GM18511 (cell line): ENCODE measurements at regions not wholly inside any gene's neighbourhood (a gene's known extent, or its start where the extent isn't known, plus 50 kb on each side); places are given as distances from the start of the nearest gene placed in this dataset.

Experiments used
- ATAC-seq: cut with Tn5 transposase; IDR thresholded peaks from one replicate; pipeline ENCODE4 v1.9.1; 2021; ENCODE audit warnings: mild to moderate bottlenecking, moderate library complexity; ENCODE audit not compliant: unreplicated experiment

DNA sequence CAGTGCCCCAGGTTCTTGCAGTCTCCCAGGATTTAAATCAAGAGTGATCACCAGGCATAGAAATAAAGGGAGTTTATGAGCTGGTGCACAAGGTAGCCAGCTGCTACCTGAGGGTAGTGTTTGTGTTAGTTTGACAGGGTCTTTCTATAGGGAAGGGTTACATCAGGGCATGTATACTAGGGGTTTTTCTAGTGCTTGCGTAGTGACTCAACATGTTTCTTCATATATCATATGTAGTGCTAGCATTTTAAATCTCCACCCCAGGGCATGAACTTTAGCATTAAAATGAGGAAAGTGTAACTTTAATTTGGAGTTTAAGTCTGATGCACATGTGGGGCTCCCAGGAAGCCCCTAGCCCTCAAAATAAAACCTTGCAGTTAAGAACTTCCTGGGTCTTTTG lies 86.5 kb upstream of the TNR start:
- ATAC-seq = no peak

DNA sequence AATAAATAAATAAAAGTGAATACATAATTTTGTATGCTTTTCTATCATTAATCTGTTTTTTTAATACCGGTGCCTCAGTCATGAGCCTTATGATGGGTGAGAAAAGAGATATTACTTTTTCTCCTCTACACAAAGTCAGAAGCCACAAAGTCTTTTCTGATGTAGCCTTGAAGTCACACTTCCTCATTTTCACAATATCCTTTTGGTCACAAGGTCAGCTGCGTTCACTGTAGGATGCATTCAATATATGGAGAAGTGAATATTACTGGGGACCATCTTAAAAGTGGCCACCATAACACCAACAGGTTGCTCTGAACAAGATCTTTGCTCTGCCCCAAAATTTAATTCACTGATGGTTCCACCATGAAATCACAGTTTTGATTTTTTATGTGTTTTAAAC lies 83.3 kb upstream of the TNR start:
- ATAC-seq = no peak

GRCh38 chr1:175824079-175824478 lies 80.7 kb upstream of the TNR start:
- ATAC-seq = no peak

DNA sequence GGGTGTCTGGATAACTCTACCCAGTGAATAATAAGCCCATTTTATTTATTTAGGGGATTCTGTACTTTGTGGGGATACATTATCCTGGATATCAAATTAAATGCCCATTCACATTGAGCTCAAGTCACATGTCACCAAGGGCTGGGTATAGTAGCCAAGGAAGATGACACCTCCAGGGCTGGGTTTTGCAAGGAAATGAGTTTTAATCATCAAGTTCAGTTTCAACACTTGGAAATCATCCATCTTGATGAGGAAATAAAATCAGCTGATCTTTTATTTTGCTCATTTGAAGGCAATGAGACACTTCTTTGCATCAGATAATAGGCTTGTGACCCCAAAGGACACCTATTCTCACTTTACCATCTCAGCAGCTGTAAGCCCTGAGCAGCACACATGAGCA lies 80.0 kb upstream of the TNR start:
- no peak for ATAC-seq

- no peak for ATAC-seq
Measured at GRCh38 chr1:175822580-175822979, 79.2 kb upstream of the TNR start.

GRCh38 chr1:175820456-175821025 lies 77.1 kb upstream of the TNR start:
- no peak for ATAC-seq

GRCh38 chr1:175818929-175819328 lies 75.5 kb upstream of the TNR start:
- no peak for ATAC-seq

DNA sequence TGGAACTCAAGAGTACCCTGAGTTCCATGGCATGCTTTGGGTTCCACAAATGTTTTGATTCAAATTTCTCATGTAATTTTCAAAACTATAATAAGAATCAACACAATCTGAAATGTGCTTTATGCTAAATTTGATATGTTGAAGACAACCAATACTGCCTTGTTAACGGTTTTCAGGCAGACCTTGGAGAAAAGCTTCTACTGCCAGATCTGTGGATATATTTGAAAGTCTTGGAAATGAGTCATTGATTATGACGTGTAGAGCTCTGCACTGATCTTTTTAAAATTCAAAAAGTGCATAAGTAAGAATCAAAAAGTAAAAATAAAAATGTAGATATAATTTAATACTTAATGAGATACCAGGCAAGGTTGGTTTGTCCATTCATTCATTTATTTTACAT lies 74.0 kb upstream of the TNR start:
- ATAC-seq = no peak

DNA sequence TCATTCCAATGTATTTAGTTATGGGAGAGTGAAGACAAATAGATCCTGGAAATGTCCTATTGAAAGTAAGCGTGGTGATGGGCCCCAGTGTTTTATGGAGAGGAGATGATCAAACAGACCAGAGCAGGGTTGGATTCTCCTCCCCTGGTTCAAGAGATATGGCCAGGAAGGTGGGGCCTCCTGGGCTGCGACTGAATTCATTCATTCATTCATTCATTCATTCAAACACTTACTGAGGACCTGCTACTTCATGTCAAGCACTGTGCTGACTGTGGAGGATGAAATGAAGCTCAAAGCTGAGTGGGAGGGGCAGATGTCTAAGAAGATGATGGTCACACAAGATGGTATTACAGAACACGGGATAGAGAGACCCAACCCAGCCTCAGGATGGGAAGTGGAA lies 71.5 kb upstream of the TNR start:
- ATAC-seq = no peak

GRCh38 chr1:175812936-175813335 lies 69.5 kb upstream of the TNR start:
- no peak for ATAC-seq

DNA sequence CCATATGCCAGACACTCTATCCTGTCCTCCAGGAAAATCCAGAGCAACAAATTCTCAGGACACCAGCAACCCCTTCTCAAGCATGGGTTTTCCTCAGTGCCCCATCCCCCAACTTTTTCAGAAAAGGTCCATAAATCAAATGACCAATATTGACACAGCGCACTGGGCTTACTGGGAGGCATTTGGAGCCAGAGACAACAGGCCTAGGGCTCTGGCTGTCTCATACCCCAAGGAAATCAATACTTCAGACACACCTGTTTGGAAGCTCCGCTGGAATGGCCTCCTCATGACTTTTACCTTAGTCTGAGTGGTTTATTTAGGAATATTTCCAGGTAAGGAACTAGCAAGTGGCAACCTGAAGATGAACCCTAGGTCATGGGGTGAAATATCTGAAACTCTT lies 66.9 kb upstream of the TNR start:
- ATAC-seq = no peak

DNA sequence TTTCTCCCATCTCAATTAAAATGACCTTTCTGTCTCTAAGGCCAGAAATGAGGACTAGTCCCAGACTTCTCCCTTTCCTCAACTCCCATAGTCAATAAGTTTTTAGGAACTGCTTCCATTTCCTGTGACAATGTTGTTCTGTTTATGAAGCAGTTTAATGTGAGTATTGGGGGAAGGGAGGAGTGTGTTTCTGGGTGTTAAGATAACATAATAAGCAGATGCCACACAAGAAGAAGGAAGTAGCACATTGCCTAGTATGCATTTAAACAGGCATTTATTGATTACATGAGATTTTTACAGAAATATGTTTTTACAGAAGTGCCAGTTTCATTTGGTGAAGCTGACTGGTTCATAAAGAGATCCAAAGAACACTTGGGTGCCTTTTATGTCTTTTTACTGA lies 65.6 kb upstream of the TNR start:
- no peak for ATAC-seq

DNA sequence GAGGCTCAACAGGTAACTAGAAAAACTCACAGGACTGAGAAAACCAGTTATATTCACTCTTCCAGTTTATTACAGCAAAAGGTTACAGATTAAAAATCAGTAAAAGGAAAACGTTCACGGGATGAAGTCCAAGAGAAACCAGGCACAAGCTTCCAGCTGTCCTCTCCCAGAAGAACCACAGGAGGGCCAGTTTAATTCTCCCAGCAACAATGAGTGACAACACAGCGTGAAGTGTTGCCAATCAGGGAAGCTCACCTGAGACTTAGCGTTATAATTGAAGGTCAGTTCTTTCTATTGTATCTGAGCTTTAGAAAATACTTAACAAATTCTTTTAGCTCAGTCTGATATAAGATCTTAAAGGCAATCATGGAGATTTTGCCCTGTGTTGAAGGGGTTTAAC lies 65.2 kb upstream of the TNR start:
- no peak for ATAC-seq

DNA sequence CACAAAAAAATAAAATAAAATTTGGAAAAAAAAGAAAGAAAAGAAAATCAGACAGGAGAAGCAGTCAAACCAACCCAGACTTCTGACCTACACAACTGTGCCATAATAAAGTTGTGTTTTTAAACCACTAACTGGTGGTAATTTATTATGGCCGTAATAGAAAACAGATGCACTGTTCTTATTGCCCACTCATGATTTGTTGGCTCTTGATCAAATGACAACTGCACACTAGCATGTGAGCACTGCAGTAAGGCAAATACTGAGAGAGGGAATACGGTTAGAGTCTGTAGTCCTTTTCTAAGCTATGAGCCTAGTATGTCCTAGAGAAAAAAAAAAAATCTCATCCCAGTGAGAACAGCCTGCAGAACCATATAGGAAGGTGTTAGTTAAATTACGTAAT lies 61.2 kb upstream of the TNR start:
- ATAC-seq = no peak

- ATAC-seq = no peak
Measured at GRCh38 chr1:175803413-175803812, 60.0 kb upstream of the TNR start.

GRCh38 chr1:175802407-175803123 lies 59.2 kb upstream of the TNR start:
- ATAC-seq = no peak

GRCh38 chr1:175801979-175802378 lies 58.6 kb upstream of the TNR start:
- no peak for ATAC-seq

GRCh38 chr1:175797576-175797975 lies 54.2 kb upstream of the TNR start:
- ATAC-seq = no peak

GRCh38 chr1:175794586-175794985 lies 51.2 kb upstream of the TNR start:
- no peak for ATAC-seq

DNA sequence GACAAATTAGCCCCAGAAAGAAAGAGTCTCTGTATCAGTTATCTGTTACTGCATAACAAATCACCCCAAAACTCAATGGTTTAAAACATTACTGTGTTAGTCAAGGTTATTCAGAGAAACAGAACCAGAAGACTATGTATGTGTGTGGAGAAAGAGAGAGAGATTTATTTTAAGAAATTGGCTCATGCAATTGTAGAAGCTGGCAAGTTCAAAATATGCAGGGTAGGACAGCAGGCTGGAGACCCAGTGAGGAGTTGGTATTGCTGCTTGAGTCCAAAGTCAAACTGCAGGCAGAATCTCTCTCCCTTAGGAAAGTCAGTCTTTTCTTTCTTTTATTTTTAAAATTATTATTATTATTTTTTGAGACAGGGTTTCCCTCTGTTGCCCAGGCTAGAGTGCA lies 50.2 kb upstream of the TNR start:
- ATAC-seq = no peak
